Retina (tissue), 1 donor: ENCODE measurements at regions not wholly inside any gene's neighbourhood (a gene's known extent, or its start where the extent isn't known, plus 50 kb on each side); places are given as distances from the start of the nearest gene placed in this dataset.

Experiments used
- DNase-seq: peaks from one replicate; pipeline ENCODE4 v3.0.0-alpha.2; 2016

DNA sequence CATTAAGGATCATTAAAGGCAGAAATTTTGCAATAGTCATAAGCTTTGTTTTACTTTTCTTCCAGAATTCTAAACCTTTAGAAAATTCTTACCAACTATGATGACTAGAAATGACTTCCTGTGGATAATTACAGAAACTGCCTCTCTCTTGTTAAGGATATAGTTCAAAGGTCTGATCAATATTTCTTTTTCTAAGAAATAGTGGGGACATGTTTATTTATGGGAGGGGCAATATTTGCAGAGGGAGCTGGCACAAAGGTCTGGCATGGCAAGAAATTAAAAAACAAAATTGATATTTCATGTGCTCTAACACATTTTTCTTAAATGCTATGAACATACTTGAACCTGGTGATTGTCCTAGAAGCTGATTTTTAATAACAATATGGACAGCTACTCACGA is 448.9 kb downstream of the KCTD8 start:
- DNase-seq = no peak

DNA sequence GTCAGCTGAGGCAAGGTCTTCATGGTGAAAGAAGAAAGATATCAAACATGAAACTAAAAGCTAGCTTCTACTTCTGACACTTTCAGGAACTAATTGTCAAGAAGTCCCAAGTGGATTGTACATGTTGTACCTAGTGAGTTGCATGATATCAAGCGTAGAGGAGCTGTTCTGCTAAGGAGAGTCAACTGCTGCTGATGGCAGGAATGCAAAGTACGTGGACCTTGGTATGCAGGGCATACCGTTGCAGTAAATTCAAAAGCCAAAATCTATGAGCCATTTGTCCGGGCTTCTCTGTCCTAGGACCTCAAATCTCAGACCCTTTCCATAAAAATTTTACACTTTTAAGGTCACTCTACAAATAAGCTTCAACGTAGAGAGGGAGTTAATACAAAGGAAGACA is 446.2 kb downstream of the KCTD8 start:
- DNase-seq = no peak

DNA sequence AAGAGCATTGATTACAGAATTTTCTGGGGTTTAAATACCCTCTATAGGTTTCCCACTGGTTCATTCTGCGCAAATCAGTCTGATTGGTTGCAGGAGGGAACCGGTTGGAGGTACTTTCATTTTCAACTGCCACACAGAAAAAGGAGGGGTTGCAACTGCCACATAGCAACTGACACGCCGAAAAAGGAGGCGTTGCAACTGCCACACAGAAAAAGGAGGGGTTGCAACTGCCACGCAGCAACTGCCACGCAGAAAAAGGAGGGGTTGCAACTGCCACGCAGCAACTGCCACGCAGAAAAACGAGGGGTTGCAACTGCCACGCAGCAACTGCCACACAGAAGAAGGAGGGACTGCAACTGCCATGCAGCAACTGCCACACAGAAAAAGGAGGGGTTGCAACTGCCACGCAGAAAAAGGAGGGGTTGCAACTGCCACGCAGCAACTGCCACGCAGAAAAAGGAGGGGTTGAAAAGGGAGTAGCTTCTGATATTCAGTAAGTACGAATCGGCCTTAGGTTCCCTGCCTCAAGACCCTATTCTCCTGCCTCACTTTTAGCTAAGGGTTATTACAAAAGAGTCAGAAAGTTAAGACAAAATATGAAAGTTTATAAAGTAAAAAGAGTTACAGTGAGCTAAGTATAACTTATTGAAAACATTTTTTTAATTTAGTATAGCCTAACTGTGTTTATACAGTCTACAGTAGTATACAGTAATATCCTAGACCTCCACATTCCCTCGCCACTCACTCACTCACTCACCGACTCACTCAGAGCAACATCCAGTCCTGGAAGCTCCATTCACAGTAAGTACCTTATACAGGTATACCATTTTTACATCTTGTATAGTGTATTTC is 431.8 kb downstream of the KCTD8 start:
- no peak for DNase-seq

DNA sequence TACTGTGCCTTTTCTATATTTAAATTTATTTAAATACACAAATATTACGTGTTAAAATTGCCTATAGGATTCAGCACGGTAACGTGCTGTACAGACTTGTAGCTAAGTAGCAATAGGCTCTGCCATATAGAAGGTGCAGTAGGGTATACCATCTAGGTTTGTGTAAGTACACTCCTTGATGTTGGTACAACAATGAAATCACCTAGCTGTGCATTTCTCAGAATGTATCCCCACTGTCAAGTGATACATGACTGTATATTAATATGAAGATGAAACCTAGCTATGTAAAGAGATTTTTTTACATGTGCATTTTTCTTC is 431.2 kb downstream of the KCTD8 start:
- no peak for DNase-seq

DNA sequence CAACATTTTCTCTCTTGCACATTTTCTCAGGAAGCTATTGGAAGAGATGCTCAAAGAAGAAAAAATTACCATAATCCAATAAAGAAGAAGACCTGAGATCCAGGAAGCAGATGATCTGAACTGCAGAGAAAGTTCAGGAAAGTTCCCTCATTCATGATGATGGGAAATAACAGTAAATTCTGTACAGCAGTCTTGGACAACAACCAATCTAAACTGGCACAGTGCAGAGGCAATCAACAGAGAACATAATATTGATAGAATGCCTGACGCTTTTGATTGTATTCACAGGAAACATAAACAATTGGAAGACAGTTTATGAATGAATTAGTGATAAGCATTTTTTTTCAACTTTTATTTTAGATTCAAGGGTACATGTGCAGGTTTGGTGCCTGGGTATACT is 428.9 kb downstream of the KCTD8 start:
- no peak for DNase-seq

DNA sequence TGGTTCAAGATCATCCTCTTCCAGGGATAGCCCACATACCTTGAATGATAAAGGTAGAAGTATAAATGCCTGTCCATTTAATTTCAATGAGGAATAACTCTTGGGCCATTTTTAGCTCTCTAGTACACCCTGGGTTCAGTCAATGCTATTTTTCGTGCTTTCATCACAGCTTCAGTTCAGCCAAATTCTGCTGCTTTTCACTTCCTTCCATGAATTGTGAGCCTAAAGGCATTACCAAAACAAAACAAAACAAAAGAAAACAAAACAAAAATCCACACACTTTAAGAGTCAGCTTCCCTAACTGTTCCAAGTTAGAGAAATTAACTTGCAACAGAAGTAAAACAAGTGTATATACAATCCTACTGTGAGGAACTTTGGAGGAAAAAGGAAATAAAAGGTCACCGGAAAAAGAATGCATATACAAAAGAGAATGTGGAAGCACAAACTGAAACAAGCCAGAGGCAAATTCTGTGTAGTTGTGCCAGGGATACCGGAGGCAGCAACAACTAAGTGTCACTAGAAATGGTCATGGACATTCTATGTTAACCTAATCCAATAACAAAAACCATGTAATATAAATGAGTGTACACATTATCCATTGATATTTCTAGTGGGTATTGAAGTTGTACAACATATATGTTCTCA is 423.1 kb downstream of the KCTD8 start:
- DNase-seq = no peak

DNA sequence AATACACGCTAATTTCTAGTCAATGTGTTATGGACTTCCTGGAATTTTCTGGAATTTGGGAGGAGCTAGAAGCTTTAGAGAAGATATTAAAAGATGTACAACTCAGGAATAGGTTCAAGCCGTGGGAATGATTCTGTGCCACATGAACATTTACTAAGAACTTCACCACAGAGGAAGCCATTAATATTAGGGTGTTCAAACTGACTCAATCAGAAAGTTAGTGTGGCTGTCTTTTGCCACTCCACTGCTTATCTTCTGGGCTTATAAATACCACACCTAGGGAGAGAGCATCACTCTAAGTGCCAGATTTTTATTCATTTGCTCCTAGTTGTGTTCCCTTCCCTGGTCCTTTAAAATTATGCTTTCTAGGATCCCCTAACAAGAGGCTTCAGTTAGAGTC is 409.8 kb downstream of the KCTD8 start:
- DNase-seq = no peak

DNA sequence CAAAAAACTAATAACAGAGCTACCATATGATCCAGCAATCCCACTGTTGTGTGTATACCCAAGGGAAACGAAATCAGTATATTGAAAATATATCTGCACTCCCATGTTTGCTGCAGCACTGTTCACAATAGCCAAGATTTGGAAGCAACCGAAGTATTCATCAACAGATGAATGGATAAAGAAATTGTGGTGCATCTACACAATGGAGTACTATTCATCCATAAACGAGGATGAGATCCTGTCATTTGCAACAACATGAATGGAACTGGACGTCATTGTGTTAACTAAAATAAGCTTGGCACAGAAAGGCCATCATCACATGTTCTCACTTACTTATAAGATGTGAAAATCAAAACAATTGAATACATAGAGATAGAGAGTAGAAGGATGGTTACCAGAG is 402.1 kb downstream of the KCTD8 start:
- DNase-seq = no peak

DNA sequence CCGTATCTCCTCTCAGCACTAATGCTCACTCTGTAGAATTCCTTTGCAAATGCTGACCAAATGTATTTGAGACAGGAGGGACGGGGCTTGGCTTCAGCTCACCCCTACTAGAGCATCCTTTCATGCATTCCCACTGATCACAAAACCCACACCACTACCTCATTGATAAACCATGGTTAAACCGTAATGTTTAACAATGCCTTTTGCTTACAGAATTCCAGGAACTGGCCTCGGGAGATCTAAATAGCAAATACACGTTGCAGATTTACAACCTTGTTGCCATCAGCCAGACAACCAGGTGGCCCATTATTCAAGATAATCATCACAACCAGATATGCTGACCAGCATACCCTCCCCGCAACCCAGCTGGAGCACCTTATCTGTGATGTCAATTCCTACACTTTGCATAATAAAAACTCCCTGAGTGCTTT is 391.9 kb downstream of the KCTD8 start:
- peak; percentile 16 for DNase-seq

DNA sequence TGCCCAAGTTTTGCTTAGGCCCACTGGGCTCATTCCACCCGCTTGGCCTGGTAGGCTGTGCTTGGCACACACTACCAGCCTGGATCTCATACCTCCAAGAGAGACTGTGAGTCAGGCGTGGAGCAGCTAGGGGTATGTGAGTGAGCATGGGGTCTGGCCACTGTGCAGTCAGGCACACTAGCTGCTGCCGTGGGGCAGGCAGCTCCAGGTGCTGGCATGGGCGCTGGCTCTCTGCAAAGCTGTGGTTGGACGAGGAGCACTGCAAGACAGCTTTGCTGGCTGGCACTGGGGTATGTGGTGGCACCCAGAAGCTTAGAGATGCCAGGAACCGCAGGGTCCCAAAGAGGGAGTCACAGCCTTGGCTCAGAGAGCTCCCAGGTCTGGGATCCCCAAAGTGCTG is 377.8 kb downstream of the KCTD8 start:
- no peak for DNase-seq

DNA sequence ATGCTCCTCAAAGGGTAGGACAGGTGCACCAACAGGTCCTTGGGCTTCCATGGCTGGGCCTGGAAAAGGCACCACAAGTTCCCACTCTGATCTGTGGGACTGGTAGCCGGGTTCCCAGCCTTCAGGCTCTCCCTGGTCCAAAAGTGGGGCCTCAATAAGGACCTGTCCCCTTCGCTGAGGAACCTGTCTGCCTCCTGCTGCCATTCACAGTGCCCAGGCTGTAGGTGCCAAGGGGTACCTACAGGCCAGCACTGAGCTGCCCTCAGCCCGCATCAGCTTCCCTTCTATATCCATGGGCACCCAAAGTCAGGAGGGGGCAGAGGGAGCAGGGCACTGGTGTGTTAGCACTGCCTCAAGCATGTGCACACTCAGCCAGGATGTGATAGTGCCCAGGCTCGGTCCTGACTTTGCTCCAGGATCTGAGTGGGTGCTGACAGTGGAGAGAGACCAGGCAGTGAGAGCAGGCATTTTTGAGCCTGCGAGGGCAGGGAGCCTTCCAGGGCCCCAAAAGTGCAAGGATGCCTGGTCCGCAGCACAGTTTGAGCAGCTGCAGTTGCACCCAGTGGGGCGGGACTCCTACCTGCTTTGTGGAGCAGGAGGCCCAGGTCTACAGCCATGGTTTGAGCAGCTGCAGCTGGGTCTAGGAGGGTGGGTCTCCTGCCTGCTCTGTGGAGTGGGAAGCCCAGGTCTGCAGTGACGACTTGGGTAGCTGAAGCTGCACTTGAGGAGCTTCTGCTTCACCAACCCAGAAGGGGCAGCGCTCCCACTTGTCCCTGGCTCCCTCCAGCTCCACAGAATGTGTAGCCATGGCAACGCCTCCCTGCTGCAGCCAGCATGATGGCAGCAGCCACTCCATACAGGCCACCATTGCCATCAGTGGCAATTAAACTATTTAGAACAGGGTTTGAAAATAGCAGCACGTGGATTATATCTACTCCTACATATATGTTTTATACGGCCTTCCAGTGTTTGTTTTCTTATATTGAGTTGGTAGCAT is 376.4 kb downstream of the KCTD8 start:
- DNase-seq = no peak

DNA sequence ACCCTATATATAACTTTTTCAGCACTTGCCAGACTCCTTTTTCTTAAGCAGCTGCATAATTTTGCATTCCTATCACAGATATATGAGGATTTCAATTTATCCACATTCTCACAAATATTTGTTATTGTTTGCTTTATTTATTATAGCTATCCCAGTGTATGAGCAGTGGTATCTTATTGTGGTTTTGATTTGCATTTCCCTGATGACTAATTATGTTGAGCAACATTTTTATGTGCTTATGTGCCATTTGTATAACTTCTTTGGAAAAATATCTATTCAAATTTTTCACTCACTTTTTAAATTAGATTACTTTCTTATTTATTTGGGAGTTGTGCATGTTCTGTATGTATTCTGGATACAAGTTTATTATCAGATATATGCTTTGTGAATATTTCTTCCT is 361.9 kb downstream of the KCTD8 start:
- DNase-seq = no peak

DNA sequence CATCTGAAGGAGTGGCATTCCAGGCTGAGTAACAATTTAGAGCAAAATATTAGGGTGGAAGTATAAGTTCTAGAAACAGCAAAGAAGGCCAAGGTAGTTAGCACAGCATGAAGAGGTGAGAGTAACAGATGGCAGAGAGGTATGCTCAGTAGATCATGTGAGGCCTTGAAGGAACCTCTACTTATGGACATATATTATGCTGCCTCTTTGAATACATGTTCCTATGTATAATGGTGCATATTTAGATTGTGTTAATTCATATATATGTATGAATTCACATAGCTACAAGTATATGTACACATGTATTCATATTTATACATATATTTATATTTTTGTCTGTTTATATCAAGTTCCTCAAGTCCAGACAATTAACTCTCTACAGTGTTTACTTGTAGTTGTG is 355.2 kb downstream of the KCTD8 start:
- DNase-seq = no peak

DNA sequence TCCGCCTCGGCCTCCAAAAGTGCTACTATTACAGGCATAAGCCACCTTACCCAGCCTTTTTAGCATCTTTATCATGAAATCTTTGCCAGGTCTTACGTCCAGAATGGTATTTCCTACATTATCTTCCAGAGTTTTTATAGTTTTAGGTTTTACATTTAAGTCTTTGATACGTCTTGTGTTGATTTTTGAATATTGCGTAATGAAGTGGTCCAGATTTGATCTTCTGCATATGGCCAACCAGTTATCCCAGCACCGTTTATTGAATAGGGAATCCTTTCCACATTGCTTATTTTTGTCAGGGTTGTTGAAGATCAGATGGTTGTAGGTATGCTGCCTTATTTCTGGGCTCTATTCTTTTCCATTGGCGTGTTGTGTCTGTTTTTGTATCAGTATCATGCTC is 349.6 kb downstream of the KCTD8 start:
- no peak for DNase-seq

DNA sequence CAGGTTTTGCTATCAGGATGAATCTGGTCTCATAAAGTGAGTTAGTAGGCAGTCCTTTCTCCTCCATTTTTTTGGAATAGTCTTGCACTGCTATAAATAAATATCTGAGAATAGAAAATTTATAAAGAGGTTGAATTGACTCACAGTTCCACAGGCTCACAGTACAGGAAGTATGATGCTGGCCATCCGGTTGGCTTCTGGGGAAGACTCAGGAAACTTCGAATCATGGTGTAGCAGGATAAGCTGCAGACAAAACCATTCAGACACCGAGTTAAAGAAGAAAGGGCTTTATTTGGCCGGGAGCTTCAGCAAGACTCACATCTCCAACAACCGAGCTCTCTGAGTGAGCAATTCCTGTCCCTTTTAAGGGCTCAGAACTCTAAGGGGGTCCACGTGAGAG is 348.2 kb downstream of the KCTD8 start:
- DNase-seq = no peak

DNA sequence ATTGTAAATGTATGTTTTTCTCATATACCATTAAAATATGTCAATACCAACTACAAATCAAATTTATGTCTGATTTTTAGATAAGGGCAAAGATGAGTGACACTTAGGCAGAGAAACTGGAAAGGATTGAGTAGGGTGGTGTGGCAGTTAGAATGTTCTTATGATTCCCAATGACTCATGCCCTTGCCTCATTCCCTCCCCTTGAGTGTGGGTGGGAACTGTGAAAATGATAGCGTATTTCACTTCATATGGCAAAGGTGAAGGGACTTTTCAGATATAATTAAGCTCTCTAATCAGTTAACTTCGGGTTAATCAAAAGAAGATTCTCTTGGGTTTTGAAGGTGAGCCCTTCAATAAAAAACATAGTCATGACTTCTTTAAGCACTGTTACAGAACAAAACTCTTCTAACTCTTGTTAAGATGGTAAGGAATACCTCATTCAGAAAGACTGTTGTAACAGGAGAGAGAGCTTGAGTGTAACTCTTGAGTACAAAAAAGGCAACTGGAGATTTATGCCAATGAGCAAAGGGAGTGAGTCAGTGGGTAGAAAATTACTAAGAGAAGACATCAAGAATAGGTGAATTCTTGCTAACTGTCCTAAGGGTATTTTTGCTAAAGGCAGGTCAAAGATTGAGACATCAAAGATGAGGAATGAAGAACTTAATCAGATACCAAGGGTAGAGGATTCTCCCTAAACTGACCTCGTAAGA is 329.5 kb downstream of the KCTD8 start:
- no peak for DNase-seq

DNA sequence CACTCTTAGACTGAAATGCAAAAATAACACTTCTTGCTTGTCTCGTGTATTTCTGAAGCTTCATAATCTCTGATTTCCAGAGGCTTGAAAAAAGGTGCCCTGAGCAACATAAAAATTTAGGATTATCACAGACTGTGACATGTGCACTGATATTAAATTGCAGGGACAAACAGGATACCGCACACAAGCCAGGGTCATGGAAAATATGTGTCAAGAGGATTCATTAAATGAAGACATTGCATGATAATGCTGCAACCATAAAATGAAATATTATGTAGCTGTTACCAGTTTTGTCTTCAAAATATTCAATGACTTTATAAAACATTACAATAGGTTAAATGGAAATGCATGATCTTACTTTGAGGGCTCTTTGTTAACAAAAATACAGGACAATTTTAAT is 328.0 kb downstream of the KCTD8 start:
- no peak for DNase-seq

DNA sequence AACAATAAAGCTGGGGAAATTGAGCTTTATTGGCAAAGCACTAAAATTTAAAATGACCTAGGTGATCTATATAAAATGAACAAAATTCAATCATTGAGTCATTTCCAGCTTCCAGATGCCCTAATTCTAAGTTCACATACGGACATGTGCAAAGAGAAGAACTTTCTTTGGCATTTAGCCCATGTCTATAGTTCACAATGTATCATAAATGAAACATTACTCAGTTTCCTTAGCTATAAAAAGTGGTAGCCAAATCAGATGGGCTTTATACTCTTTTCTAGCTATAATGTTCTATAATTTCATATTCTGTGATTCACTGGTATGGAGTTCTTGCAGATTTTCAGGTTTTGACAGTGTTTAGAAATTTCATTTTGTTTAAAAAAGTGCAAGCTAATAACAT is 327.4 kb downstream of the KCTD8 start:
- no peak for DNase-seq
